A549 (cell line): ENCODE measurements at regions not wholly inside any gene's neighbourhood (a gene's known extent, or its start where the extent isn't known, plus 50 kb on each side); places are given as distances from the start of the nearest gene placed in this dataset.

Source experiments
- BHLHE40 ChIP-seq: IDR thresholded peaks from 2 replicates; pipeline ENCODE4 v1.6.1; 2012; ENCODE audit warnings: low read depth, low read length, inconsistent platforms
- CEBPB ChIP-seq, 2 experiments: fragments of >200 bp in 1 of 2; sonication (Bioruptor Twin) in 1 of 2; formaldehyde crosslinking in 1 of 2; IDR thresholded peaks; 2 replicates each; pipeline ENCODE4 v1.6.1; 2012 to 2016
- ESRRA ChIP-seq: fragments of 150-350 bp; IDR thresholded peaks from 2 replicates; pipeline ENCODE4 v1.6.1; 2014; ENCODE audit warnings: mild to moderate bottlenecking, low read length, borderline replicate concordance
- JUN ChIP-seq, 2 experiments: fragments of >200 bp; sonication (Bioruptor Twin); formaldehyde crosslinking; IDR thresholded peaks; 2 replicates in 1 of 2; 3 replicates in 1 of 2; pipeline ENCODE4 v1.6.1; 2016 to 2017
- TP53 ChIP-seq: fragments of 250-450 bp; sonication (Bioruptor Pico); IDR thresholded peaks from 2 replicates; pipeline ENCODE4 v1.5.0; 2021; ENCODE audit warnings: mild to moderate bottlenecking, moderate library complexity
- TF ChIP-seq, protein P1 (sequence below): fragments of >200 bp; sonication (Bioruptor Twin); formaldehyde crosslinking; IDR thresholded peaks from 3 replicates; pipeline ENCODE4 v1.5.1; 2016

DNA sequence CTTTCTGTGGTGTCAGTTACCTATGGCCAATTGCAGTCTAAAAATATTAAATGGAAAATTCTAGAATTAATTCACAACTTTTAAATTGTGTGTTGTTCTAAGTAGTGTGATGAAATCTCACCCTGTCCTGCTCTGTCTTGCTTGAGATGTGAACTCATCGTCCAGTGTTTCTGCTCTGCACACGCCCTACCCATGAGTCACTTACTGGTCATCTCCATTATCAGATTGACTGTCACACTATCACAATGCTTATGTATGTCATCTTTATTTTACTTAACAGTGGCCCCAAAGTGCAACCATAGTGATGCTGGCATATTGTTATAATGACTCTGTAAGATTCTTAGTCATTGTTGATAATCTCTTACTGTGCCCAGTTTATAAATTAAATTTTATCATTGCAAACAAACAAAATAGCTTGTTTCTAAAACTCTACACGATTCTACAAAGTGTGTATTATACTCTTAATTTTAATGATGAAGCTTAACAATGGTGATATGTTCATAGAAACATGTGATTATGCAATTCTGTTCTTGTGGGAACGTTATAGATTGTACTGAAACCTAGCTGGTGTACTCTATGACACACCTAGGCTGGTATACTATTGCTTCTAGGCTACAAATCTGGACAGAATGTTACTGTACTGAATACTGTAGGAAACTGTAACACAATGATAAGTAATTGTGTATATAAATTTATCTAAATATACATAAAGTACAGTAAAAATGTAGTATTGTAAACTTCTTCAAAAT, 1086.8 kb upstream of the PIK3C3 start:
- TF ChIP-seq, protein P1, sequence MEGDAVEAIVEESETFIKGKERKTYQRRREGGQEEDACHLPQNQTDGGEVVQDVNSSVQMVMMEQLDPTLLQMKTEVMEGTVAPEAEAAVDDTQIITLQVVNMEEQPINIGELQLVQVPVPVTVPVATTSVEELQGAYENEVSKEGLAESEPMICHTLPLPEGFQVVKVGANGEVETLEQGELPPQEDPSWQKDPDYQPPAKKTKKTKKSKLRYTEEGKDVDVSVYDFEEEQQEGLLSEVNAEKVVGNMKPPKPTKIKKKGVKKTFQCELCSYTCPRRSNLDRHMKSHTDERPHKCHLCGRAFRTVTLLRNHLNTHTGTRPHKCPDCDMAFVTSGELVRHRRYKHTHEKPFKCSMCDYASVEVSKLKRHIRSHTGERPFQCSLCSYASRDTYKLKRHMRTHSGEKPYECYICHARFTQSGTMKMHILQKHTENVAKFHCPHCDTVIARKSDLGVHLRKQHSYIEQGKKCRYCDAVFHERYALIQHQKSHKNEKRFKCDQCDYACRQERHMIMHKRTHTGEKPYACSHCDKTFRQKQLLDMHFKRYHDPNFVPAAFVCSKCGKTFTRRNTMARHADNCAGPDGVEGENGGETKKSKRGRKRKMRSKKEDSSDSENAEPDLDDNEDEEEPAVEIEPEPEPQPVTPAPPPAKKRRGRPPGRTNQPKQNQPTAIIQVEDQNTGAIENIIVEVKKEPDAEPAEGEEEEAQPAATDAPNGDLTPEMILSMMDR, result no peak
- TF ChIP-seq TP53 (CRISPR knock-in tag), result no peak
- no peak for TF ChIP-seq BHLHE40
- TF ChIP-seq CEBPB (IDR thresholded peaks at IDR 0.05), result no peak
- no peak for TF ChIP-seq JUN (IDR thresholded peaks at IDR 0.05)
- TF ChIP-seq ESRRA, result no peak
